Liver (tissue), 8 donors: ENCODE measurements at regions not wholly inside any gene's neighbourhood (a gene's known extent, or its start where the extent isn't known, plus 50 kb on each side); places are given as distances from the start of the nearest gene placed in this dataset.

Source experiments
- DNase-seq: peaks from one replicate; pipeline ENCODE4 v3.0.0-alpha.2; 2017; ENCODE audit warnings: low spot score
- H3K27ac ChIP-seq, 2 donors: one replicate each; pipeline ENCODE4 v1.7.0; 2013; ENCODE audit warnings: inconsistent platforms in 2 of 2, low read length in 2 of 2, control low read depth in 1 of 2, low read depth in 1 of 2, mild to moderate bottlenecking in 1 of 2
- H3K27me3 ChIP-seq, 4 donors: one replicate each; pipeline versions ENCODE4 v1.6.1 to v1.7.0; 2013; ENCODE audit warnings: low read length in 3 of 4, inconsistent platforms in 1 of 4, mild to moderate bottlenecking in 1 of 4, moderate library complexity in 1 of 4; ENCODE audit not compliant: control insufficient read depth in 4 of 4, insufficient read depth in 4 of 4
- H3K36me3 ChIP-seq, 4 donors: one replicate each; pipeline versions ENCODE4 v1.6.1 to v1.7.0; 2013; ENCODE audit warnings: low read length in 3 of 4, mild to moderate bottlenecking in 3 of 4, low read depth in 1 of 4, moderate library complexity in 1 of 4; ENCODE audit not compliant: control insufficient read depth in 4 of 4, insufficient read depth in 3 of 4
- H3K4me1 ChIP-seq, 4 donors: one replicate each; pipeline versions ENCODE4 v1.6.1 to v1.7.0; 2013; ENCODE audit warnings: low read length in 3 of 4, mild to moderate bottlenecking in 3 of 4, moderate library complexity in 1 of 4; ENCODE audit not compliant: control insufficient read depth in 4 of 4, insufficient read depth in 4 of 4
- H3K4me3 ChIP-seq, 3 donors: one replicate each; pipeline versions ENCODE4 v1.6.1 to v1.7.0; 2013; ENCODE audit warnings: low read length in 3 of 3, control low read depth in 1 of 3, low read depth in 1 of 3, mild to moderate bottlenecking in 1 of 3
- H3K9ac ChIP-seq, 2 donors: one replicate each; pipeline ENCODE4 v1.7.0; 2013; ENCODE audit warnings: low read length in 2 of 2, mild to moderate bottlenecking in 2 of 2, moderate library complexity in 2 of 2, control low read depth in 1 of 2, low read depth in 1 of 2
- H3K9me3 ChIP-seq, 4 donors: one replicate each; pipeline versions ENCODE4 v1.6.1 to v1.7.0; 2013; ENCODE audit warnings: low read length in 3 of 4; ENCODE audit not compliant: control insufficient read depth in 4 of 4
- EGR1 ChIP-seq, 2 donors: IDR thresholded peaks; 2 replicates each; pipeline ENCODE4 v1.6.1; 2016 to 2018; ENCODE audit warnings: antibody characterized with exemption in 2 of 2, low read depth in 2 of 2
- FOXA1 ChIP-seq: IDR thresholded peaks from 2 replicates; pipeline ENCODE4 v1.6.1; 2016; ENCODE audit warnings: antibody characterized with exemption
- FOXA2 ChIP-seq: IDR thresholded peaks from 2 replicates; pipeline ENCODE4 v1.6.1; 2016; ENCODE audit warnings: antibody characterized with exemption
- GABPA ChIP-seq, 2 donors: IDR thresholded peaks in 1 of 2; conservative IDR thresholded peaks in 1 of 2; 2 replicates each; pipeline ENCODE4 v1.6.1; 2016; ENCODE audit warnings: antibody characterized with exemption in 2 of 2, mild to moderate bottlenecking in 1 of 2, moderate library complexity in 1 of 2
- HNF4A ChIP-seq, 2 donors: conservative IDR thresholded peaks; 2 replicates each; pipeline ENCODE4 v1.6.1; 2016; ENCODE audit warnings: antibody characterized with exemption in 2 of 2, mild to moderate bottlenecking in 2 of 2
- HNF4G ChIP-seq: IDR thresholded peaks from 2 replicates; pipeline ENCODE4 v1.6.1; 2016; ENCODE audit warnings: antibody characterized with exemption
- JUND ChIP-seq, 2 donors: IDR thresholded peaks; 2 replicates each; pipeline ENCODE4 v1.6.1; 2016; ENCODE audit warnings: antibody characterized with exemption in 2 of 2
- NR2F2 ChIP-seq: IDR thresholded peaks from 2 replicates; pipeline ENCODE4 v1.6.1; 2016; ENCODE audit warnings: antibody characterized with exemption
- RAD21 ChIP-seq, 2 donors: IDR thresholded peaks; 2 replicates each; pipeline ENCODE4 v1.6.1; 2016; ENCODE audit warnings: antibody characterized with exemption in 2 of 2, mild to moderate bottlenecking in 2 of 2
- RXRA ChIP-seq, 2 donors: IDR thresholded peaks; 2 replicates each; pipeline ENCODE4 v1.6.1; 2017 to 2018; ENCODE audit warnings: antibody characterized with exemption in 2 of 2, mild to moderate bottlenecking in 1 of 2
- SP1 ChIP-seq: IDR thresholded peaks from 2 replicates; pipeline ENCODE4 v1.6.1; 2018; ENCODE audit warnings: antibody characterized with exemption, mild to moderate bottlenecking
- TAF1 ChIP-seq: conservative IDR thresholded peaks from 2 replicates; pipeline ENCODE4 v1.6.1; 2016; ENCODE audit warnings: antibody characterized with exemption, mild to moderate bottlenecking
- YY1 ChIP-seq: IDR thresholded peaks from 2 replicates; pipeline ENCODE4 v1.6.1; 2016; ENCODE audit warnings: antibody characterized with exemption, mild to moderate bottlenecking
- WGBS: extraction: QIAGEN DNeasy Blood & Tissue Kit; methylation state at CpG from one replicate; pipeline ENCODE4 v1.1.7; 2013; 5-methylcytosine and 5-hydroxymethylcytosine counted together
- TF ChIP-seq, protein P1 (sequence below): IDR thresholded peaks from 2 replicates; pipeline ENCODE4 v1.6.1; 2016; ENCODE audit warnings: antibody characterized with exemption, mild to moderate bottlenecking
- TF ChIP-seq, protein P2 (sequence below): IDR thresholded peaks from 2 replicates; pipeline ENCODE4 v1.6.1; 2016; ENCODE audit warnings: antibody characterized with exemption
- TF ChIP-seq, protein P3 (sequence below): IDR thresholded peaks from 2 replicates; pipeline ENCODE4 v1.6.1; 2016; ENCODE audit warnings: antibody characterized with exemption
- TF ChIP-seq, protein P4 (sequence below): IDR thresholded peaks from 2 replicates; pipeline ENCODE4 v1.6.1; 2016; ENCODE audit warnings: antibody characterized with exemption
- TF ChIP-seq, protein P5 (sequence below): fragments of 150-350 bp; IDR thresholded peaks from 2 replicates; pipeline ENCODE4 v1.5.1; 2017; ENCODE audit warnings: improper control_type of control experiment, low read depth, low read length; ENCODE audit not compliant: missing input control
- donor health status: healthy.
- donor health status: healthy.
- donor health status: healthy.
- donor health status: healthy.
- donor health status: healthy.

DNA sequence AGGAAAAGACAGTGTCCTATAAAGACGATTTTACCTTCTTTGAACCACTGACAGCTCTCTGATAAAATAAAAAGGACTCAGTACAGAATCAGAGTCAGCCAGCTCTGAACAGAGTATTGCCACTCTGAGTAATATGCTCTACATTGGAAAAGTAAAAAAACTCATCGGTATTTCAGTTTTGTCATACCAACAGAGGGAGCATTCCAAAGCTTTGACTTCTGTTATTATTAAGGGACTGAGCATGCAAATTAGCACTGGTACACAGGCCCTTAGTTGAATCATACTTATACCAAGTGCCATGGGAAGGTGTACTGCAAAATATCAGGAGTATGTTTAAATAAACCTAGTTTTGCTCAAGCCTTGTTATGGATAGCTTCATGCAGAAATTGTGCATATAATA is 509.0 kb upstream of the KIF2B start:
- WGBS = 65% methylated on average over 2 of the region's 2 CpGs
- no peak overlapping the region for H3K27ac ChIP-seq
- H3K36me3 ChIP-seq = no peaks in the 10 kb centered on the region
- no peak overlapping the region for H3K4me3 ChIP-seq
- peaks cover 0 to 2% (median 0%) of the 10 kb centered on the region in 4 donors for H3K9me3 ChIP-seq
- no peak overlapping the region for H3K9ac ChIP-seq
- TF ChIP-seq RXRA (IDR thresholded peaks at IDR 0.05) (no peak), JUND (IDR thresholded peaks at IDR 0.05) (no peak), HNF4A (conservative IDR thresholded peaks at IDR 0.05) (no peak), SP1 (no peak), TAF1 (no peak), YY1 (no peak), RAD21 (IDR thresholded peaks at IDR 0.05) (no peak), EGR1 (IDR thresholded peaks at IDR 0.05; ENCODE audit: low read depth in 2 of 2) (no peak), GABPA (IDR thresholded peaks at IDR 0.05 in 1 of 2, conservative IDR thresholded peaks at IDR 0.05 in 1 of 2) (no peak), NR2F2 (no peak)
- TF ChIP-seq, protein P1, sequence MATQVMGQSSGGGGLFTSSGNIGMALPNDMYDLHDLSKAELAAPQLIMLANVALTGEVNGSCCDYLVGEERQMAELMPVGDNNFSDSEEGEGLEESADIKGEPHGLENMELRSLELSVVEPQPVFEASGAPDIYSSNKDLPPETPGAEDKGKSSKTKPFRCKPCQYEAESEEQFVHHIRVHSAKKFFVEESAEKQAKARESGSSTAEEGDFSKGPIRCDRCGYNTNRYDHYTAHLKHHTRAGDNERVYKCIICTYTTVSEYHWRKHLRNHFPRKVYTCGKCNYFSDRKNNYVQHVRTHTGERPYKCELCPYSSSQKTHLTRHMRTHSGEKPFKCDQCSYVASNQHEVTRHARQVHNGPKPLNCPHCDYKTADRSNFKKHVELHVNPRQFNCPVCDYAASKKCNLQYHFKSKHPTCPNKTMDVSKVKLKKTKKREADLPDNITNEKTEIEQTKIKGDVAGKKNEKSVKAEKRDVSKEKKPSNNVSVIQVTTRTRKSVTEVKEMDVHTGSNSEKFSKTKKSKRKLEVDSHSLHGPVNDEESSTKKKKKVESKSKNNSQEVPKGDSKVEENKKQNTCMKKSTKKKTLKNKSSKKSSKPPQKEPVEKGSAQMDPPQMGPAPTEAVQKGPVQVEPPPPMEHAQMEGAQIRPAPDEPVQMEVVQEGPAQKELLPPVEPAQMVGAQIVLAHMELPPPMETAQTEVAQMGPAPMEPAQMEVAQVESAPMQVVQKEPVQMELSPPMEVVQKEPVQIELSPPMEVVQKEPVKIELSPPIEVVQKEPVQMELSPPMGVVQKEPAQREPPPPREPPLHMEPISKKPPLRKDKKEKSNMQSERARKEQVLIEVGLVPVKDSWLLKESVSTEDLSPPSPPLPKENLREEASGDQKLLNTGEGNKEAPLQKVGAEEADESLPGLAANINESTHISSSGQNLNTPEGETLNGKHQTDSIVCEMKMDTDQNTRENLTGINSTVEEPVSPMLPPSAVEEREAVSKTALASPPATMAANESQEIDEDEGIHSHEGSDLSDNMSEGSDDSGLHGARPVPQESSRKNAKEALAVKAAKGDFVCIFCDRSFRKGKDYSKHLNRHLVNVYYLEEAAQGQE = no peak
- TF ChIP-seq, protein P2, sequence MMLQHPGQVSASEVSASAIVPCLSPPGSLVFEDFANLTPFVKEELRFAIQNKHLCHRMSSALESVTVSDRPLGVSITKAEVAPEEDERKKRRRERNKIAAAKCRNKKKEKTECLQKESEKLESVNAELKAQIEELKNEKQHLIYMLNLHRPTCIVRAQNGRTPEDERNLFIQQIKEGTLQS = no peak
- TF ChIP-seq, protein P3, sequence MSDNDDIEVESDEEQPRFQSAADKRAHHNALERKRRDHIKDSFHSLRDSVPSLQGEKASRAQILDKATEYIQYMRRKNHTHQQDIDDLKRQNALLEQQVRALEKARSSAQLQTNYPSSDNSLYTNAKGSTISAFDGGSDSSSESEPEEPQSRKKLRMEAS = no peak
- H3K4me1 ChIP-seq = no peaks in the 10 kb centered on the region
- DNase-seq = no peak
- no peaks in the 10 kb centered on the region for H3K27me3 ChIP-seq

DNA sequence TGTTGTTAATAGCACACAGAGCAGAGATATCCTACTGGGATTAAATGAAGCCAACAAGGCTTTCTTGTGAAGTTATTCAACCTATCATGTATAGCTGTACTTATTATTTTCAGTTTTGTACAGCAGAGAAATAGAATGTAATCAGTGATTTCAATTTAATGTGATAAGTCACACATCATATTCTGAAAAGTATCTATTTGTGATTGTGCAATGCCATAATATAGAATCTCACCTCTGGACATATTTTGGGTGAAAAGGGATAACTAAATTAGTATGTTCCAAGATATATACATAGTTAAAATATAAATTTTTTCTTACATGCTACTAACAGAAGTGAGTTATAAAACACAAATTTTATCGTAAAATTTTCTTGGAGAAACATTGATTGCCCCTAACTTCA is 544.3 kb upstream of the KIF2B start:
- TF ChIP-seq RAD21 (IDR thresholded peaks at IDR 0.05) = no peak
- no peak for TF ChIP-seq FOXA1
- TF ChIP-seq, protein P4, sequence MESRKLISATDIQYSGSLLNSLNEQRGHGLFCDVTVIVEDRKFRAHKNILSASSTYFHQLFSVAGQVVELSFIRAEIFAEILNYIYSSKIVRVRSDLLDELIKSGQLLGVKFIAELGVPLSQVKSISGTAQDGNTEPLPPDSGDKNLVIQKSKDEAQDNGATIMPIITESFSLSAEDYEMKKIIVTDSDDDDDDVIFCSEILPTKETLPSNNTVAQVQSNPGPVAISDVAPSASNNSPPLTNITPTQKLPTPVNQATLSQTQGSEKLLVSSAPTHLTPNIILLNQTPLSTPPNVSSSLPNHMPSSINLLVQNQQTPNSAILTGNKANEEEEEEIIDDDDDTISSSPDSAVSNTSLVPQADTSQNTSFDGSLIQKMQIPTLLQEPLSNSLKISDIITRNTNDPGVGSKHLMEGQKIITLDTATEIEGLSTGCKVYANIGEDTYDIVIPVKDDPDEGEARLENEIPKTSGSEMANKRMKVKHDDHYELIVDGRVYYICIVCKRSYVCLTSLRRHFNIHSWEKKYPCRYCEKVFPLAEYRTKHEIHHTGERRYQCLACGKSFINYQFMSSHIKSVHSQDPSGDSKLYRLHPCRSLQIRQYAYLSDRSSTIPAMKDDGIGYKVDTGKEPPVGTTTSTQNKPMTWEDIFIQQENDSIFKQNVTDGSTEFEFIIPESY = no peak
- TF ChIP-seq HNF4A (conservative IDR thresholded peaks at IDR 0.05) = no peak
- TF ChIP-seq, protein P3 = no peak
- no peak for TF ChIP-seq TAF1
- no peak for TF ChIP-seq FOXA2
- TF ChIP-seq, protein P1 = no peak
- no peak for TF ChIP-seq SP1
- TF ChIP-seq HNF4G = no peak
- TF ChIP-seq YY1 = no peak
- TF ChIP-seq, protein P5, sequence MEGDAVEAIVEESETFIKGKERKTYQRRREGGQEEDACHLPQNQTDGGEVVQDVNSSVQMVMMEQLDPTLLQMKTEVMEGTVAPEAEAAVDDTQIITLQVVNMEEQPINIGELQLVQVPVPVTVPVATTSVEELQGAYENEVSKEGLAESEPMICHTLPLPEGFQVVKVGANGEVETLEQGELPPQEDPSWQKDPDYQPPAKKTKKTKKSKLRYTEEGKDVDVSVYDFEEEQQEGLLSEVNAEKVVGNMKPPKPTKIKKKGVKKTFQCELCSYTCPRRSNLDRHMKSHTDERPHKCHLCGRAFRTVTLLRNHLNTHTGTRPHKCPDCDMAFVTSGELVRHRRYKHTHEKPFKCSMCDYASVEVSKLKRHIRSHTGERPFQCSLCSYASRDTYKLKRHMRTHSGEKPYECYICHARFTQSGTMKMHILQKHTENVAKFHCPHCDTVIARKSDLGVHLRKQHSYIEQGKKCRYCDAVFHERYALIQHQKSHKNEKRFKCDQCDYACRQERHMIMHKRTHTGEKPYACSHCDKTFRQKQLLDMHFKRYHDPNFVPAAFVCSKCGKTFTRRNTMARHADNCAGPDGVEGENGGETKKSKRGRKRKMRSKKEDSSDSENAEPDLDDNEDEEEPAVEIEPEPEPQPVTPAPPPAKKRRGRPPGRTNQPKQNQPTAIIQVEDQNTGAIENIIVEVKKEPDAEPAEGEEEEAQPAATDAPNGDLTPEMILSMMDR = no peak
- no peak for TF ChIP-seq RXRA (IDR thresholded peaks at IDR 0.05)
- TF ChIP-seq EGR1 (IDR thresholded peaks at IDR 0.05; ENCODE audit: low read depth in 2 of 2) = no peak
- no peak for TF ChIP-seq NR2F2
- no peaks in the 10 kb centered on the region for H3K36me3 ChIP-seq
- no peak for DNase-seq
- H3K9me3 ChIP-seq = peaks cover 0 to 3% (median 0%) of the 10 kb centered on the region in 4 donors
- H3K27me3 ChIP-seq = peaks cover 0 to 6% (median 0%) of the 10 kb centered on the region in 4 donors
- H3K27ac ChIP-seq = no peak overlapping the region
- no peak overlapping the region for H3K4me3 ChIP-seq
- no peaks in the 10 kb centered on the region for H3K4me1 ChIP-seq
- 81% methylated on average over 1 of the region's 1 CpG for WGBS
- H3K9ac ChIP-seq = no peak overlapping the region
